ENCODE measurements at regions not wholly inside any gene's neighbourhood (a gene's known extent, or its start where the extent isn't known, plus 50 kb on each side); places are given as distances from the start of the nearest gene placed in this dataset.

DNA sequence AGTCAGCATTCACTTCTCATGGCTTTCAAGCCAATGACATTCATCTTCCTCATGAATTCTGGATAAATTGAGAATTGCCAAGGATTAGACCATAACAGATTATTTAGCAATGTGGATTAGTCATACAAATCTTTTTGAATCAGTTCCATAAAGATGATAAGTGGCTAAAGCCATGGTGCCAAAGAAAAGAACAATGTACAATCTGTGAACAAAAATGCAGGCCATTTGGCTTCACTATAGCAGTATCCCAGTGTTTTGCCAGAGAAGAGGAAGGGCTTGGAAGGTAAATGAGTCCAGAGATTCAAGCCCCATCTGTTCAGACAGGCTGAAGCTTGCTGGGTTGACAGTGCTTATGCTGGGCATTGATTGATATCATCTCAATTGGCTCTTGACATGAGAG is 376.4 kb upstream of the LRRC7 start:
- no peak for TF ChIP-seq CSDC2 (CRISPR knock-in tag; IDR thresholded peaks at IDR 0.05)
- TF ChIP-seq, protein P1, sequence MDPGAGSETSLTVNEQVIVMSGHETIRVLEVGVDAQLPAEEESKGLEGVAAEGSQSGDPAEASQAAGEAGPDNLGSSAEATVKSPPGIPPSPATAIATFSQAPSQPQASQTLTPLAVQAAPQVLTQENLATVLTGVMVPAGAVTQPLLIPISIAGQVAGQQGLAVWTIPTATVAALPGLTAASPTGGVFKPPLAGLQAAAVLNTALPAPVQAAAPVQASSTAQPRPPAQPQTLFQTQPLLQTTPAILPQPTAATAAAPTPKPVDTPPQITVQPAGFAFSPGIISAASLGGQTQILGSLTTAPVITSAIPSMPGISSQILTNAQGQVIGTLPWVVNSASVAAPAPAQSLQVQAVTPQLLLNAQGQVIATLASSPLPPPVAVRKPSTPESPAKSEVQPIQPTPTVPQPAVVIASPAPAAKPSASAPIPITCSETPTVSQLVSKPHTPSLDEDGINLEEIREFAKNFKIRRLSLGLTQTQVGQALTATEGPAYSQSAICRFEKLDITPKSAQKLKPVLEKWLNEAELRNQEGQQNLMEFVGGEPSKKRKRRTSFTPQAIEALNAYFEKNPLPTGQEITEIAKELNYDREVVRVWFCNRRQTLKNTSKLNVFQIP (CRISPR knock-in tag; IDR thresholded peaks at IDR 0.05; ENCODE audit: borderline replicate concordance, low read depth): no peak
- TF ChIP-seq ZFP3 (CRISPR knock-in tag; IDR thresholded peaks at IDR 0.05): peak; percentile 68; the same call in 1 of the 2 replicates
